ENCODE measurements at regions not wholly inside any gene's neighbourhood (a gene's known extent, or its start where the extent isn't known, plus 50 kb on each side); places are given as distances from the start of the nearest gene placed in this dataset.

- H3K4me2 ChIP-seq (ENCODE audit: low read length) = no peak overlapping the region
- TF ChIP-seq CTCF (conservative IDR thresholded peaks at IDR 0.05; ENCODE audit: low read length) = no peak
- TF ChIP-seq EZH2phosphoT487 (IDR thresholded peaks at IDR 0.05; ENCODE audit: borderline replicate concordance, low read depth, low read length) = no peak
- no peaks in the 10 kb centered on the region for H3K9me2 ChIP-seq (ENCODE audit: insufficient read depth, low read length)
- intact Hi-C loops (cut with micrococcal nuclease; ENCODE audit: unreplicated experiment) = no loop called here
- H3K4me3 ChIP-seq (ENCODE audit: low read depth, low read length, poor library complexity, severe bottlenecking) = no peak overlapping the region
- no peaks in the 10 kb centered on the region for H3K36me3 ChIP-seq (ENCODE audit: insufficient read depth, low read length)
- BruUV-seq (replicated peaks) = no TSS peak
- H4K20me1 ChIP-seq (ENCODE audit: insufficient read depth, low read length) = no peaks in the 10 kb centered on the region
- H3K4me1 ChIP-seq (ENCODE audit: insufficient read depth, low read length, poor library complexity, severe bottlenecking) = no peaks in the 10 kb centered on the region
- H3K79me2 ChIP-seq (ENCODE audit: insufficient read depth, low read depth, low read length) = no peaks in the 10 kb centered on the region
- no peak overlapping the region for H2AFZ ChIP-seq (ENCODE audit: low read length)
- CTCF ChIA-PET (ENCODE audit: unreplicated experiment) = no interaction called here
- H3K27ac ChIP-seq (ENCODE audit: low read depth, low read length, poor library complexity, severe bottlenecking) = no peak overlapping the region
- H3K9me3 ChIP-seq (ENCODE audit: low read length) = peaks cover 9% of the 10 kb centered on the region
- POLR2A ChIA-PET = no interaction called here
- no peak for DNase-seq (ENCODE audit: low spot score)
Measured at GRCh38 chr11:11095831-11096723, 238.2 kb upstream of the ZBED5 start.

GRCh38 chr11:11090495-11090894, 232.6 kb upstream of the ZBED5 start:
- DNase-seq (ENCODE audit: low spot score) = no peak
- TF ChIP-seq CTCF (conservative IDR thresholded peaks at IDR 0.05; ENCODE audit: low read length) (no peak), EZH2phosphoT487 (IDR thresholded peaks at IDR 0.05; ENCODE audit: borderline replicate concordance, low read depth, low read length) (no peak)
- H3K9me2 ChIP-seq (ENCODE audit: insufficient read depth, low read length) = no peaks in the 10 kb centered on the region
- no peak overlapping the region for H3K27ac ChIP-seq (ENCODE audit: low read depth, low read length, poor library complexity, severe bottlenecking)
- no peaks in the 10 kb centered on the region for H4K20me1 ChIP-seq (ENCODE audit: insufficient read depth, low read length)
- H3K79me2 ChIP-seq (ENCODE audit: insufficient read depth, low read depth, low read length) = no peaks in the 10 kb centered on the region
- H3K36me3 ChIP-seq (ENCODE audit: insufficient read depth, low read length) = no peaks in the 10 kb centered on the region
- no peaks in the 10 kb centered on the region for H3K4me1 ChIP-seq (ENCODE audit: insufficient read depth, low read length, poor library complexity, severe bottlenecking)
- H3K4me3 ChIP-seq (ENCODE audit: low read depth, low read length, poor library complexity, severe bottlenecking) = no peak overlapping the region
- intact Hi-C loops (cut with micrococcal nuclease; ENCODE audit: unreplicated experiment) = no loop called here
- no peak overlapping the region for H2AFZ ChIP-seq (ENCODE audit: low read length)
- H3K9me3 ChIP-seq (ENCODE audit: low read length) = peaks cover 13% of the 10 kb centered on the region
- CTCF ChIA-PET (ENCODE audit: unreplicated experiment) = no interaction called here
- POLR2A ChIA-PET = interaction anchor here (0.6 kb wide), 1 partner anchor 36 kb away, joined by 5 read pairs; no protein-coding TSS in a partner anchor
- no peak overlapping the region for H3K4me2 ChIP-seq (ENCODE audit: low read length)
- BruUV-seq (replicated peaks) = no TSS peak

GRCh38 chr11:11089805-11090204, 232.0 kb upstream of the ZBED5 start:
- no peak overlapping the region for H3K27ac ChIP-seq (ENCODE audit: low read depth, low read length, poor library complexity, severe bottlenecking)
- no peak overlapping the region for H3K4me3 ChIP-seq (ENCODE audit: low read depth, low read length, poor library complexity, severe bottlenecking)
- ChIA-PET CTCF (ENCODE audit: unreplicated experiment) (no interaction called here), POLR2A (no interaction called here)
- DNase-seq (ENCODE audit: low spot score) = no peak
- no peak overlapping the region for H3K4me2 ChIP-seq (ENCODE audit: low read length)
- H4K20me1 ChIP-seq (ENCODE audit: insufficient read depth, low read length) = no peaks in the 10 kb centered on the region
- intact Hi-C loops (cut with micrococcal nuclease; ENCODE audit: unreplicated experiment) = no loop called here
- H2AFZ ChIP-seq (ENCODE audit: low read length) = no peak overlapping the region
- BruUV-seq (replicated peaks) = no TSS peak
- peaks cover 13% of the 10 kb centered on the region for H3K9me3 ChIP-seq (ENCODE audit: low read length)
- no peaks in the 10 kb centered on the region for H3K36me3 ChIP-seq (ENCODE audit: insufficient read depth, low read length)
- no peaks in the 10 kb centered on the region for H3K4me1 ChIP-seq (ENCODE audit: insufficient read depth, low read length, poor library complexity, severe bottlenecking)
- no peak for TF ChIP-seq CTCF (conservative IDR thresholded peaks at IDR 0.05; ENCODE audit: low read length)
- TF ChIP-seq EZH2phosphoT487 (IDR thresholded peaks at IDR 0.05; ENCODE audit: borderline replicate concordance, low read depth, low read length) = no peak
- H3K79me2 ChIP-seq (ENCODE audit: insufficient read depth, low read depth, low read length) = no peaks in the 10 kb centered on the region
- H3K9me2 ChIP-seq (ENCODE audit: insufficient read depth, low read length) = no peaks in the 10 kb centered on the region

All from OCI-LY7 (cell line).